ENCODE measurements at regions not wholly inside any gene's neighbourhood (a gene's known extent, or its start where the extent isn't known, plus 50 kb on each side); places are given as distances from the start of the nearest gene placed in this dataset.

GRCh38 chr2:235170536-235171521 is 219.0 kb downstream of the SH3BP4 start:
- ATAC-seq: no peak

- no peak for ATAC-seq
These were observed 219.8 kb downstream of the SH3BP4 start for GRCh38 chr2:235171550-235172031.

GRCh38 chr2:235180642-235181041 is 228.8 kb downstream of the SH3BP4 start:
- no peak for ATAC-seq

- ATAC-seq: no peak
These were observed 232.0 kb downstream of the SH3BP4 start for GRCh38 chr2:235183786-235184185.

GRCh38 chr2:235187806-235188205 is 236.0 kb downstream of the SH3BP4 start:
- no peak for ATAC-seq

GRCh38 chr2:235191486-235191885 is 239.7 kb downstream of the SH3BP4 start:
- ATAC-seq: no peak

GRCh38 chr2:235191978-235192377 is 240.2 kb downstream of the SH3BP4 start:
- no peak for ATAC-seq

- no peak for ATAC-seq
These were observed 242.5 kb downstream of the SH3BP4 start for GRCh38 chr2:235194351-235194750.

GRCh38 chr2:235194836-235195235 is 243.0 kb downstream of the SH3BP4 start:
- ATAC-seq: no peak

GRCh38 chr2:235195921-235196320 is 244.1 kb downstream of the SH3BP4 start:
- ATAC-seq: no peak

- ATAC-seq: no peak
These were observed 247.3 kb downstream of the SH3BP4 start for GRCh38 chr2:235199128-235199527.

GRCh38 chr2:235200216-235200615 is 248.4 kb downstream of the SH3BP4 start:
- ATAC-seq: no peak

- no peak for ATAC-seq
These were observed 249.9 kb downstream of the SH3BP4 start for GRCh38 chr2:235201756-235202155.

GRCh38 chr2:235204948-235205347 is 253.1 kb downstream of the SH3BP4 start:
- ATAC-seq: no peak

GRCh38 chr2:235206399-235206798 is 254.6 kb downstream of the SH3BP4 start:
- no peak for ATAC-seq

- ATAC-seq: no peak
These were observed 255.3 kb downstream of the SH3BP4 start for GRCh38 chr2:235206980-235207579.

GRCh38 chr2:235211056-235211455 is 259.2 kb downstream of the SH3BP4 start:
- ATAC-seq: no peak

GRCh38 chr2:235212501-235213158 is 260.8 kb downstream of the SH3BP4 start:
- ATAC-seq: no peak

- ATAC-seq: no peak
These were observed 263.4 kb downstream of the SH3BP4 start for GRCh38 chr2:235215248-235215647.

GRCh38 chr2:235216901-235217300 is 265.1 kb downstream of the SH3BP4 start:
- ATAC-seq: no peak

- ATAC-seq: no peak
These were observed 266.0 kb downstream of the SH3BP4 start for GRCh38 chr2:235217846-235218245.

- no peak for ATAC-seq
These were observed 266.7 kb downstream of the SH3BP4 start for GRCh38 chr2:235218486-235218907.

- ATAC-seq: no peak
These were observed 267.2 kb downstream of the SH3BP4 start for GRCh38 chr2:235219048-235219447.

Measured in activated CD4-positive, CD25-positive, alpha-beta regulatory T cell treated with anti-CD3 and anti-CD28 coated beads, Interleukin-2, amount 50 U/mL, for 24 hours (primary cell).